Osteocyte (in vitro differentiated cells): ENCODE measurements at regions not wholly inside any gene's neighbourhood (a gene's known extent, or its start where the extent isn't known, plus 50 kb on each side); places are given as distances from the start of the nearest gene placed in this dataset.
A peak's percentile ranks its signal among the peaks of the same experiment; 100 is the strongest.

Experiments
- DNase-seq: peaks from one replicate; pipeline ENCODE4 v3.0.0; 2021; ENCODE audit warnings: mixed read lengths; ENCODE audit not compliant: unreplicated experiment; ENCODE audit errors: extremely low spot score
- H3K27ac Mint-ChIP-seq: one replicate; pipeline ENCODE4 v1.8.0; 2021; ENCODE audit warnings: mild to moderate bottlenecking, mixed read lengths; ENCODE audit not compliant: unreplicated experiment
- H3K27me3 Mint-ChIP-seq: one replicate; pipeline ENCODE4 v1.8.0; 2021; ENCODE audit warnings: mixed read lengths; ENCODE audit not compliant: unreplicated experiment
- H3K36me3 Mint-ChIP-seq: one replicate; pipeline ENCODE4 v1.8.0; 2021; ENCODE audit warnings: mixed read lengths; ENCODE audit not compliant: unreplicated experiment
- H3K4me1 Mint-ChIP-seq: one replicate; pipeline ENCODE4 v1.8.0; 2021; ENCODE audit warnings: mixed read lengths; ENCODE audit not compliant: unreplicated experiment
- H3K4me3 Mint-ChIP-seq: one replicate; pipeline ENCODE4 v1.8.0; 2021; ENCODE audit warnings: mild to moderate bottlenecking, moderate library complexity, mixed read lengths; ENCODE audit not compliant: unreplicated experiment
- H3K9me3 Mint-ChIP-seq: one replicate; pipeline ENCODE4 v1.8.0; 2021; ENCODE audit warnings: mixed read lengths; ENCODE audit not compliant: unreplicated experiment
- CTCF ChIP-seq: fragments of 200-600 bp; sonication (generic); IDR thresholded peaks from 2 replicates; pipeline ENCODE4 v1.5.0; 2021; ENCODE audit warnings: antibody characterized with exemption, mild to moderate bottlenecking, moderate library complexity

GRCh38 chr6:16004934-16005679, 123.8 kb upstream of the MYLIP start:
- H3K9me3 Mint-ChIP-seq = no peaks in the 10 kb centered on the region
- H3K27me3 Mint-ChIP-seq = peaks cover 24% of the 10 kb centered on the region
- TF ChIP-seq CTCF = no peak
- H3K27ac Mint-ChIP-seq = no peak overlapping the region
- no peak overlapping the region for H3K4me3 Mint-ChIP-seq
- H3K4me1 Mint-ChIP-seq = no peaks in the 10 kb centered on the region
- H3K36me3 Mint-ChIP-seq = no peaks in the 10 kb centered on the region
- peak; percentile 32 for DNase-seq

DNA sequence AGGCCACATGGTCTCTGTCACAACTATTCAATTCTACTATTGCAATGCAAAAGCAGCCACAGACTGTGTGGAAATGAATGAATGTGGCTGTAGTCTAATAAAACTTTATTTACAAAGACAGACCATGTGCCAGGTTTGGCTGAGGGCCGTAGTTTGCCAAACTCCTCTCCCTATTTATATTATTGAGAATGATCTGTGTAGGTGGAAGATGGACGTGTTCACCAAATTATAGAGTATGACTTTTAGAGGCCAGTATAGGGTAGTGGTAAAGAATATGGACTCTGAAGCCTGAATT, 125.7 kb upstream of the MYLIP start:
- H3K4me1 Mint-ChIP-seq = no peaks in the 10 kb centered on the region
- no peak overlapping the region for H3K4me3 Mint-ChIP-seq
- peaks cover 23% of the 10 kb centered on the region for H3K27me3 Mint-ChIP-seq
- H3K27ac Mint-ChIP-seq = no peak overlapping the region
- no peak for DNase-seq
- no peaks in the 10 kb centered on the region for H3K36me3 Mint-ChIP-seq
- H3K9me3 Mint-ChIP-seq = no peaks in the 10 kb centered on the region
- TF ChIP-seq CTCF = no peak

DNA sequence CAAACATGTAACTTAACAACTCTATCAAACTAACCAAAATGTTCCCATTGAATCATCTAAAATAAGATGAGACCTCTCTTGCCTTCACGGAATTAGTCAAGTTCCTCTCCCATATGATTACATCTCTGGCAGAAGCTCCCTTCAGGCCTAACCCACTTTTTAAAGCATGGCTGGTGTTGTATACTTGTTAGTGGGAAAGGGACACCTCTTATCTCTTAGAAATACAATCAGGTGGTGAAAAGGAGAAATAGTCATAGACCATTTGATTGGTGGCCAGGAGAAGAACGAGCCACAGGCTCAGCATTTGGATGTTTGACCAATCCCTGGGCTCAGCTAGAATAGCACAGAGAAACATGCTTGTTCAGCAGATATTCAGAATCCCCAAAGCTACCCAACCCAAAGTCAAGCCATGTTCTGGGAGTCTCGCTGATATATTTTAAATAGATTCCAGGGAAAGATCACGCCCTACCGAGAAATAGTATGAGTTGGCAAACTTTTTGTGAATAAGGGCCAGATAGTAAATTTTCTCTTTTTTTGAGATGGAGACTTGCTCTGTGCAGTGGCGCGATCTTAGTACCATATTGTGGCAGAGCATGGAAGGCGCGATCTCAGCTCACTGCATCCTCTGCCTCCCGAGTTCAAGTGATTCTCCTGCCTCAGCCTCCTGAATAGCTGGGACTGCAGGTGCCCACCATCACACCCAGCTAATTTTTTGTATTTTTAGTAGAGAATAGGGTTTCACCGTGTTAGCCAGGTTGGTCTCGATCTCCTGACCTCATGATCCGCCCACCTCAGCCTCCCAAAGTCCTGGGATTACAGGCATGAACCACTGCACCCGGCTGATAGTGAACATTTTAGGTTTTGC, 126.3 kb upstream of the MYLIP start:
- H3K27ac Mint-ChIP-seq = no peak overlapping the region
- no peak for DNase-seq
- H3K4me3 Mint-ChIP-seq = no peak overlapping the region
- H3K27me3 Mint-ChIP-seq = peaks cover 24% of the 10 kb centered on the region
- no peaks in the 10 kb centered on the region for H3K4me1 Mint-ChIP-seq
- H3K9me3 Mint-ChIP-seq = no peaks in the 10 kb centered on the region
- no peaks in the 10 kb centered on the region for H3K36me3 Mint-ChIP-seq
- TF ChIP-seq CTCF = no peak

GRCh38 chr6:16001158-16001557, 127.7 kb upstream of the MYLIP start:
- no peak overlapping the region for H3K4me3 Mint-ChIP-seq
- peaks cover 20% of the 10 kb centered on the region for H3K27me3 Mint-ChIP-seq
- H3K4me1 Mint-ChIP-seq = no peaks in the 10 kb centered on the region
- H3K9me3 Mint-ChIP-seq = no peaks in the 10 kb centered on the region
- no peaks in the 10 kb centered on the region for H3K36me3 Mint-ChIP-seq
- no peak overlapping the region for H3K27ac Mint-ChIP-seq
- no peak for DNase-seq
- TF ChIP-seq CTCF = no peak

- no peak for DNase-seq
- Mint-ChIP-seq H3K9me3 (no peaks in the 10 kb centered on the region), H3K36me3 (no peaks in the 10 kb centered on the region), H3K4me3 (no peak overlapping the region), H3K4me1 (no peaks in the 10 kb centered on the region), H3K27me3 (peaks cover 16% of the 10 kb centered on the region), H3K27ac (no peak overlapping the region)
- TF ChIP-seq CTCF = no peak
Measured at GRCh38 chr6:15999201-15999600, 129.7 kb upstream of the MYLIP start.
